ENCODE measurements at regions not wholly inside any gene's neighbourhood (a gene's known extent, or its start where the extent isn't known, plus 50 kb on each side); places are given as distances from the start of the nearest gene placed in this dataset.

GRCh38 chr6:210778-211374 is 81.4 kb upstream of the DUSP22 start:
- no peak for DNase-seq

DNA sequence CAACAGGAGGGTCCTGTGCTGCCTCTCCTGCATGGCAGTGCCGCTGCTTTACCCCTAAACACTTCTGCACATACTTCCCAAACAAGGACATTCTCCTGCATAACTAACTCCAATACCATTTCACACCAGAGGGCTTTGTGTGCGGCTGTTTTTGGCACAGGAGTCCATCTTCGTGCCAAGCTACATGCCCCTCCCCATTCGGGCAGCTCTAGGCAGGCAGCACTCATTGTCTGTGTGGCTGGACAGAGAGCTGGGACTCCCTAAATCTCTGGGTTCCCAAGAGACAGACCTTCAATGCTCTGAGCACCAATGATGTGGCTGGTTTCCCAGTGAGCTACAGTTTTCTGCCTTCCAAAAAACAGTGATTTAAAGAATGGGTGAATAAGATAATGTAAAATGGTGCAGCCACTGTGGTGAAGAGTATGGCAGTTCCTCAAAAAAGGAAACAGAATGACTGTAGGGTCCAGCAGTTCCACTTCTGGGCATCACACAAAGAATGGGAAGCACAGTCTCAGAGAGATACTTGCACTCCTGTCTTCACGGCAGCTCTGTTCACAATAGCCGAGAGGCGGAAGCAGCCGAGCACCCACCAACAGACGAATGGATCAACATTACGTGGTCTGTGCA is 80.3 kb upstream of the DUSP22 start:
- DNase-seq, result no peak

GRCh38 chr6:213284-213683 is 79.0 kb upstream of the DUSP22 start:
- DNase-seq, result no peak

GRCh38 chr6:214428-214827 is 77.9 kb upstream of the DUSP22 start:
- no peak for DNase-seq

DNA sequence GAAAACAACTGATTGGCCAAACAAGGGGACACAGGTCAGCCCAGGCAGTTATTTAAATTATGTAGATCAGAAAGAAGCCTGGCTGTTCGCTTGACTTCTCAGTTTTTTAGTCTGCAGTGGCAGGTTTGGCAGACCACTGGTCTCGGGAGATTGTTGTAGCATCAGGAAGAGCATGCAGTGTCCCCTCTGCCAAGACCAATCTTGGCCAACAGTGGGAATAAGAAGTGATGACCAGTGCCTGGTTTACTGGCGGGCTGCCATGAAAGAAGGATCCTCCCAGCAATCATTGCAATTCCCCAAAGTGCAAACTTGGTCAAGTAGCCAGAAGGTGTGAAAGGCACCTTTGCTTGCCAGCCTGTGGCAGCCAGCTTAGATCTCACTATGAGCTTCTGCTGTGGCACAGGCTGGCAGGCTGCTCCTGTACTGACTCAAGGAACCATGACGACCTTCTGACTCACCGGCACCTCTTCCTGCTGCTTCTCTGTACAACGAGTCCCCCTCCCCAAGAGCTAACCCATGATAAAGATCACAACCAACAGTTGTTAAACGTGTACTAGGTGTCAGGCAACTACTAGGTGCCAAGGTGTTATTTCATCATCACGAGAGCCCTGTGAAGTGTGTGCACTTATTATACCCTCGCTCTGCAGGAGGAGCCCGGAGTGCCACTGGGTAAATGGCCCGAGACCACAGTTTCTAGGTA is 76.8 kb upstream of the DUSP22 start:
- no peak for DNase-seq

DNA sequence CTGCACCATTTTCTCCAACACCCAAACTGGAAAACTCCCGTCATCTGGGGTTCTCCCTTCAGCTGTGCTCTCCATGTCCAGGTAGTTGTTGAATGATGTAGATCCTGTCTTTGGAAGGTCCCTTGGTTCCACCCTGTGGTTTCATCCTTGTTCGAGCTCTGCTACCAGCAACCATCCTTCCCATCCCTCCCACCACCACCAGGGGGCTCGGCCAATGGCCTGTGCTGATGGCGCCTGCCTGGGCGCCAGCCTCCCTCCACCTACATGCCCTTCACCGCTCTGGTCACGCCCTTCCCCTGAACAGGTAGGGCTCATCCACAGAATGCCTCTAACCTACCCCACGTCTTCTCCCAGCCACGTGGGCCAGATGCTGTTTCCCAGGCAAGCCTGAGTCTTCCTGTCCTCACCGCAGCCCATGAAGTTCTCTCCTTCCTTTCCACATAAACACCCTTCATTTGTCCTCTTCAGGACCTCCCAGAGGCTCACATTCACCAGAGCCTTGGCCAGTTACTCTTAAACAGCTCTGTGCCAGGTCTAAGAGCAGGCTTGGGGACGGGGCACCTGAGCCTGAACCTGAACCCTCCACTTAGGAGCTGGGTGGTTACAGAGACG is 75.1 kb upstream of the DUSP22 start:
- no peak for DNase-seq

DNA sequence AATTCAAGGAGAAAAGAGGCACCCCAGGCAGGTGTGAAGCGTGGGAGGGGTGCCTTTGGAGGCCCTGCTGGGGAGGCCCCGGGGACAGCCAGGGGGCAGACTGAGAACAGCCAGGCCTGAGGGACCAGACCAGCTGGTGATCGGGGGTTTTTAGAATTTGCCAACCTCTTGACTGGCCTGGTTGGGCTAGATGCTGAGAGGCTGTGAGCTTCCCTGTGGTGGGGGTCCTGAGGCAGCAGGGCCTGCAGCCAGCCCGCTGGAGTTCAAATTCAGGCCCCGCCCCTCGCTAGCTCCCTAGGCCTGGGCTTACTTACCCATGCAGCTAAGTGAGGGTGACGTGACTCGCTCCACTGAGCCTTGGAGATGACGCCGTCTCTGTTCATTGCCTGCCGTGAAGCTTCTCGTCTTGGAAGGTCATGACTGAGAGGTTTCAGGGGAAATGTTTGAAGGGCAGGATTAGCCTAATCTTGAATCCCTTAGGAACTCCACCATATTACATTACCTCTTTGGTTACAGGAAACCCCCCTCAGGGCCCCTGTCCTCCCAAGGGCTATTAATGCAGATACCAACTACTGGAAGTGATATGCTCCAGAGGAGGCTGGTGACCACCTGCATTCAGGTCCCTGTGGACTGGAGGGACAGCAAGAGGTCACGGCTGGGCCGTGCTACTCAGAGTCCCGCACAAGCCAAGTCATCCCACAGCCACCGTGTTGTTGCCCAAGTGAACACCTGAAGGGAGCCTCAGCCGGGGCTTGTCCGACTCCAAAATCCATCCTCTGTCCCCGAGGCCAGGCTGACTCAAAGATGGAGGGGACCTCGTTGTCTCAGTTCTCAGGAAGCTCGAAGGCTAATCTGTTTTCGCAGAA is 73.9 kb upstream of the DUSP22 start:
- no peak for DNase-seq

GRCh38 chr6:219019-219570 is 73.2 kb upstream of the DUSP22 start:
- DNase-seq, result no peak

GRCh38 chr6:219641-220198 is 72.6 kb upstream of the DUSP22 start:
- no peak for DNase-seq

- no peak for DNase-seq
Measured at GRCh38 chr6:220312-220711, 72.0 kb upstream of the DUSP22 start.

- DNase-seq, result no peak
Measured at GRCh38 chr6:220721-221475, 71.4 kb upstream of the DUSP22 start.

GRCh38 chr6:221531-222349 is 70.5 kb upstream of the DUSP22 start:
- DNase-seq, result no peak

GRCh38 chr6:222468-222867 is 69.8 kb upstream of the DUSP22 start:
- no peak for DNase-seq

GRCh38 chr6:223136-223535 is 69.2 kb upstream of the DUSP22 start:
- DNase-seq, result no peak

DNA sequence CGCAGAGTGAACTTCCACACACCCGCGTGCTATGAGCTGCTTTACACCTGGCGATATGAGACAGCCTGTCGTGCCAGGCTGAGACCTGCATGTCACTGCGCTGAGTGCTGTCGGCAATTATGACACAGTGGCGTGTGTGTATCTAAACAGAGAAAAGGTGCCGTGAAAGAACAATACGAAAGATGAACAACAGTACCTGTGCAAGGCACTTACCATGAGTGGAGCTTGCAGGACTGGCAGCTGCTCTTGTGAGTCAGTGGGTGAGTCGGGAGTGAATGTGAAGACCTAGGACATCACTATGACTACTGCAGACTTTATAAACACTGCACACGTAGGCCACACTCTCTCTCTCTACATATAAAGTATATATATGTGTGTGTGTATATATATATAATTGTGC is 68.5 kb upstream of the DUSP22 start:
- DNase-seq, result no peak

GRCh38 chr6:224350-224749 is 67.9 kb upstream of the DUSP22 start:
- DNase-seq, result no peak

- no peak for DNase-seq
Measured at GRCh38 chr6:225121-225721, 67.1 kb upstream of the DUSP22 start.

DNA sequence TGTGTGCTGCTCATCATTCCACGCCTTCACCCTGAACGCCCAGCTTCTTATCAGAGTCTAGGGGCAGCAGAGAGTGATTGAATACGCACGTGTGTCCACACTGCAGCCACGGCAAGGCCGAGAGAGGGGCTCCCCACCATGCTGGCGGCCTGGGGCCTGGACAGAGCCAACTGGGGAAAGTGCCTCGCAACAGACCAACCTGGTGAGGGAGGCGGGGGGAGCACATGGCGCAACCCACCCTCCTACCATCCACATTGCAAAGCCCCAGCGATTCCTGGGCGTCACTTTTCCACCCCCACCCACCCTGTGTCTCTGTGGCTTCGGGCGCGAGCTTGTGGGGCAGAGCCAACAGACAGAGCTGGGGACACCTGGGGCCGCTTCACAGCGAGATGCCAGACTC is 66.4 kb upstream of the DUSP22 start:
- no peak for DNase-seq

- DNase-seq, result no peak
Measured at GRCh38 chr6:226516-227073, 65.7 kb upstream of the DUSP22 start.

All from NCI-H510A treated with DMSO at 0.1 percent for 48 hours (cell line).